ENCODE measurements at regions not wholly inside any gene's neighbourhood (a gene's known extent, or its start where the extent isn't known, plus 50 kb on each side); places are given as distances from the start of the nearest gene placed in this dataset.

DNA sequence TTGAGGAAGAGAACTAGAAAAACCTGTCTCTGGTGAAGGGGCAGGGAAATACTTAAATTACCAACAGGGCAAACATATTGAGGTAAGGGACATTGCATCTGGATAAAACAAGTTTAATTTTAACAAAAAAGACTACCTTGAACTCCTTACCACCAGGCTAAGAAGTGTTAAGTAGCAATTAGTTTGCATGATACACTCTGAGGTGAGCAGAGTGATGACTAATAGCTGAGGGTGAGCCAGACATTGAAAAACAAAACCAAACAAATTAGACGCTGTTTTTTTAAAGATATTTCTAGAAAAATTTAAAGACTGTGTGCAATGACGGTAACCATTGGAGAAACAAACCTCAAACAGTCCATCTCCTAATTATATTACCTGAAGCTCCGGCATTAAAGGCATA, 105.9 kb downstream of the ANKRD7 start:
- no peak for DNase-seq (ENCODE audit: low spot score)
- in situ Hi-C loops (cut with MboI; ENCODE audit: low sequenced_read_pairs, unreplicated experiment), result no loop called here
- TF ChIP-seq, protein P1, sequence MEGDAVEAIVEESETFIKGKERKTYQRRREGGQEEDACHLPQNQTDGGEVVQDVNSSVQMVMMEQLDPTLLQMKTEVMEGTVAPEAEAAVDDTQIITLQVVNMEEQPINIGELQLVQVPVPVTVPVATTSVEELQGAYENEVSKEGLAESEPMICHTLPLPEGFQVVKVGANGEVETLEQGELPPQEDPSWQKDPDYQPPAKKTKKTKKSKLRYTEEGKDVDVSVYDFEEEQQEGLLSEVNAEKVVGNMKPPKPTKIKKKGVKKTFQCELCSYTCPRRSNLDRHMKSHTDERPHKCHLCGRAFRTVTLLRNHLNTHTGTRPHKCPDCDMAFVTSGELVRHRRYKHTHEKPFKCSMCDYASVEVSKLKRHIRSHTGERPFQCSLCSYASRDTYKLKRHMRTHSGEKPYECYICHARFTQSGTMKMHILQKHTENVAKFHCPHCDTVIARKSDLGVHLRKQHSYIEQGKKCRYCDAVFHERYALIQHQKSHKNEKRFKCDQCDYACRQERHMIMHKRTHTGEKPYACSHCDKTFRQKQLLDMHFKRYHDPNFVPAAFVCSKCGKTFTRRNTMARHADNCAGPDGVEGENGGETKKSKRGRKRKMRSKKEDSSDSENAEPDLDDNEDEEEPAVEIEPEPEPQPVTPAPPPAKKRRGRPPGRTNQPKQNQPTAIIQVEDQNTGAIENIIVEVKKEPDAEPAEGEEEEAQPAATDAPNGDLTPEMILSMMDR (IDR thresholded peaks at IDR 0.05; ENCODE audit: borderline replicate concordance, control extremely low read depth, extremely low read depth, insufficient read depth, missing control alignments), result no peak

DNA sequence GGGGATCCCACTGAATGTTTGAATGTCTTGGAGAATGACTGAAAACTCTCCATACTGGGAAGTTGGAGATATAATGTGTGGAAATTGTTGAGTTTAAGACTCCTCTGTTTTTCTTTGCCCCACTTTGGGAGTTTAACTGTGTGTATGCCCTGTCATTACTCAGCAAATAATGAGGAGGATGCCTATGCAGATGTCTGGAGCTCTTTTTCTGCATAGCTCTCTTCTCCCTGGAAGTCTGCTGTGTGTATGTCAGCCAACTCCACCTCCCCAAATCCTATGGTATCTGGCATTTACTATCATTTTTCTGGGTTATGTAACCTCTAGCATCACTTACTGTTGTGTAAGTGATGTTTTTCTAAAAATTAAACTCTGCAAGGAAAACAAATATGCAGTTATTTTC, 122.2 kb downstream of the ANKRD7 start:
- no peak for DNase-seq (ENCODE audit: low spot score)
- in situ Hi-C loops (cut with MboI; ENCODE audit: low sequenced_read_pairs, unreplicated experiment), result no loop called here
- TF ChIP-seq, protein P1 (IDR thresholded peaks at IDR 0.05; ENCODE audit: borderline replicate concordance, control extremely low read depth, extremely low read depth, insufficient read depth, missing control alignments), result no peak

DNA sequence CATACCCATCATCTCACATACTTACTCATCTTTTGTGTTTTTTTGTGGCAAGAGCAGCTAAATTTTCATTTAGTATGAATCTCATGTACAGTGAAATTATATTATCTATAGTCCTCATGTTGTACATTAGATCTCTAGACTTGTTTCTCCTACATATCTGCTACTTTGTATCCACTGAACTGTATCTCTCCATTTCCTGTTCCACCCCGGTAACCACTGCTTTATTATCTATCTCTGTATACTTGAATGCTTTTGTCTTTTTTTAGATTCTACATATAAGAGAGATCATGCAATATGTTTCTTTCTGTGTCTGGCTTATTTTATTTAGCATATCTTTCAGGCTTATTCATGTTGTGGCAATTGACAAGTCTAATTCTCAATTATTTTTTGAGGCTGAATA, 125.1 kb downstream of the ANKRD7 start:
- TF ChIP-seq, protein P1 (IDR thresholded peaks at IDR 0.05; ENCODE audit: borderline replicate concordance, control extremely low read depth, extremely low read depth, insufficient read depth, missing control alignments), result no peak
- in situ Hi-C loops (cut with MboI; ENCODE audit: low sequenced_read_pairs, unreplicated experiment), result no loop called here
- no peak for DNase-seq (ENCODE audit: low spot score)

DNA sequence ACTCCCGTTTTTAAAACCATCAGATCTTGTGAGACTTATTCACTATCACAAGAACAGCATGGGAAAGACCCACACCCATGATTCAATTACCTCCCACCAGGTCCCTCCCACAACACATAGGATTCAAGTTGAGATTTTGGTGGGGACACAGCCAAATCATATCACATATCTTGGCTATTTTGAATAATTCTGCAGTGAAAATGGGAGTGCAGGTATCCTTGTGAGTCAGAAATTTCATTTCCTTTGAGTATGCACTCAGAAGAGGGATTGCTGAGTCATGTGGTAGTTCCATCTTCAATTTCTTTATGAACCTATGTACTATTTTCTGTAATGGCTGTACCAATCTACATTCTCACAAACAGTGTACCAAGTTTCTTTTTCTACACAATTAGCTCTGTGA, 125.8 kb downstream of the ANKRD7 start:
- TF ChIP-seq, protein P1 (IDR thresholded peaks at IDR 0.05; ENCODE audit: borderline replicate concordance, control extremely low read depth, extremely low read depth, insufficient read depth, missing control alignments), result no peak
- in situ Hi-C loops (cut with MboI; ENCODE audit: low sequenced_read_pairs, unreplicated experiment), result no loop called here
- no peak for DNase-seq (ENCODE audit: low spot score)

DNA sequence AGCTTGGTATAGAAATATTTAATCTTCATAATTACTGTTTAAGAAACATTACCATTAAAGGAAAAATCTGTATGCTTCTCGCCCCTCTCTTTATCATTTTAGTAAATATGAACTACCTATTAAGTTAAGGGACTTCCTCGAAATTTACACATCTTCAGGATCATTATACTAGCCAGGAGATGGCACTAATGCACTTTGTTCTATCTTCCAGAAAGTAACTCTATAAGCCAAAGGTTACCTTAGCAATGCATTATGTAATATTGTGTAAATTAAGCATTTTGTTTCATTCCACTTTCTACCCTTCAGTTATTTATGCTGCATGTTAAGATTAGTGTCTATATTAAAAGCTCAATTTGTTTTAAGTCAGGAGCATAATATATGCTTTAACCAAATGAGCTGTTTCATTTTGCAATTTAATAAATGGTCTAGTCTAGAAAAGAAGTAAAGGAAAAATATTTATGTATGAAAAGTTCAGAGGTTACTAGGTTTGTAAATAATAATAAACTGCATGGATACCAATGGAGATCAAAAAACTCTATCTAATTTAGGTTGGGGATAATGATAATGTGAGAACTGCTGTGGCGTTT, 128.5 kb downstream of the ANKRD7 start:
- DNase-seq (ENCODE audit: low spot score), result no peak
- in situ Hi-C loops (cut with MboI; ENCODE audit: low sequenced_read_pairs, unreplicated experiment), result no loop called here

DNA sequence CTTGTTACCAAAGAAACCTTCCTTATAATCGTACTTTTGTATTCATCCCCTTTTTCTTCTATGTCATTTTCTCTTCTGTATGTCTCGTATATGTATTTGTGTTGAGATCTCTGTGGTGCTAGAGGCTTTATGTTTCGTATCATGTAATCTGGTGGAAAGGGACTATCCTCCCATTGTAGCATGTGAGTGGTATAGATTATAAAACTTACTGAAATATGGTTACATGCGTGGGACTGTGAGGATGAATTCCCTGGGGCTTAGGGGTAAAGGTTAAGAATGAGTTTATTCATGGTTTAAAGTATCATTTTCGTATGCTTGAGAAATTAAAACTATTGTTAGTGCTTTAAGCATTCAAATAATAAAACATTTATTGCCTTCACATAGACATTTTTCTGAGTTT, 141.9 kb downstream of the ANKRD7 start:
- TF ChIP-seq, protein P1 (IDR thresholded peaks at IDR 0.05; ENCODE audit: borderline replicate concordance, control extremely low read depth, extremely low read depth, insufficient read depth, missing control alignments), result no peak
- DNase-seq (ENCODE audit: low spot score), result no peak
- in situ Hi-C loops (cut with MboI; ENCODE audit: low sequenced_read_pairs, unreplicated experiment), result no loop called here

More for the DNA sequence above, 128.5 kb downstream of the ANKRD7 start:
- TF ChIP-seq, protein P1 (IDR thresholded peaks at IDR 0.05; ENCODE audit: borderline replicate concordance, control extremely low read depth, extremely low read depth, insufficient read depth, missing control alignments), result no peak

Data from GM13976 (cell line).